Endothelial cell of umbilical vein (primary cell): ENCODE measurements at regions not wholly inside any gene's neighbourhood (a gene's known extent, or its start where the extent isn't known, plus 50 kb on each side); places are given as distances from the start of the nearest gene placed in this dataset.

ENCODE experiments used
- BruUV-seq: library from RNA; stranded (reverse); fragments of 400-500 nt; replicated peaks from 2 replicates; lab custom pipeline; 2021; lab: Mats Ljungman, UMichigan
- CTCF ChIA-PET: fragments of 300-600, 350-600 bp; sonication (Branson Sonifier 250); formaldehyde crosslinking; loops from one replicate; lab custom pipeline; 2021; ENCODE audit warnings: antibody characterized with exemption, inconsistent platforms; lab: Charles Lee
- POLR2A ChIA-PET: fragments of 300-600, 350-600 bp; sonication (Branson Sonifier 250); formaldehyde crosslinking; loops from one replicate; lab custom pipeline; 2021; ENCODE audit warnings: antibody characterized with exemption, inconsistent platforms; lab: Charles Lee
- DNase-seq: peaks from one replicate; pipeline ENCODE4 v3.0.0-alpha.2; 2011; ENCODE audit warnings: low read depth, low spot score
- FAIRE-seq: peaks from 2 replicates; lab custom pipeline; 2011; peaks lifted over from hg19 to GRCh38; lab: Jason Lieb, UNC
- H2AFZ ChIP-seq: 2 replicates; pipeline ENCODE4 v1.6.0; 2012; ENCODE audit warnings: low read depth, low read length, control low read depth, inconsistent platforms
- H3K27ac ChIP-seq: 2 replicates; pipeline ENCODE4 v1.5.1; 2011; ENCODE audit warnings: low read depth, mild to moderate bottlenecking, control low read depth, low read length, moderate library complexity; ENCODE audit not compliant: insufficient read depth
- H3K27me3 ChIP-seq, 2 experiments: 2 replicates each; pipeline versions ENCODE4 v1.6.0 to v1.6.1; 2011; ENCODE audit warnings: low read length in 2 of 2, mixed read lengths in 1 of 2; ENCODE audit not compliant: control insufficient read depth in 2 of 2, insufficient read depth in 2 of 2
- H3K36me3 ChIP-seq, 2 experiments: 2 replicates in 1 of 2; 3 replicates in 1 of 2; pipeline ENCODE4 v1.5.1; 2011; ENCODE audit warnings: low read length in 2 of 2, mild to moderate bottlenecking in 1 of 2, moderate library complexity in 1 of 2; ENCODE audit not compliant: control insufficient read depth in 2 of 2, insufficient read depth in 2 of 2; ENCODE audit errors: extremely low read depth in 1 of 2
- H3K4me1 ChIP-seq: 3 replicates; pipeline ENCODE4 v1.5.1; 2011; ENCODE audit warnings: mild to moderate bottlenecking, low read length; ENCODE audit not compliant: control insufficient read depth, insufficient read depth; ENCODE audit errors: extremely low read depth
- H3K4me2 ChIP-seq: 2 replicates; pipeline ENCODE4 v1.6.1; 2011; ENCODE audit warnings: low read length, control low read depth, mixed read lengths; ENCODE audit not compliant: insufficient read depth
- H3K4me3 ChIP-seq, 3 experiments: fragments of 200-600 bp in 1 of 3; sonication (generic), shearing (Covaris generic) in 1 of 3; replicated peaks in 1 of 3; 2 replicates each; pipeline ENCODE4 v1.5.1; 2011 to 2016; ENCODE audit warnings: control low read depth in 3 of 3, low read length in 3 of 3, mild to moderate bottlenecking in 2 of 3, inconsistent platforms in 1 of 3, low read depth in 1 of 3, moderate library complexity in 1 of 3; ENCODE audit not compliant: insufficient read depth in 1 of 3
- H3K79me2 ChIP-seq: 2 replicates; pipeline ENCODE4 v1.6.0; 2012; ENCODE audit warnings: low read length, inconsistent platforms; ENCODE audit not compliant: control insufficient read depth, insufficient read depth
- H3K9ac ChIP-seq: replicated peaks from 2 replicates; pipeline ENCODE3; 2011; ENCODE audit warnings: low read length, control low read depth; ENCODE audit not compliant: insufficient read depth; ENCODE audit errors: extremely low read depth
- H3K9me1 ChIP-seq: replicated peaks from 3 replicates; pipeline ENCODE4 v1.6.0; 2011; ENCODE audit warnings: mild to moderate bottlenecking, low read length; ENCODE audit not compliant: control insufficient read depth, insufficient read depth; ENCODE audit errors: extremely low read depth
- H3K9me3 ChIP-seq: replicated peaks from 2 replicates; pipeline ENCODE4 v1.5.1; 2012; ENCODE audit warnings: low read length, inconsistent platforms; ENCODE audit not compliant: control insufficient read depth, insufficient read depth
- H4K20me1 ChIP-seq: replicated peaks from 2 replicates; pipeline ENCODE3; 2011; ENCODE audit warnings: mild to moderate bottlenecking, low read length; ENCODE audit not compliant: control insufficient read depth, insufficient read depth; ENCODE audit errors: extremely low read depth
- EZH2 ChIP-seq: IDR thresholded peaks from 2 replicates; pipeline ENCODE4 v1.6.1; 2012; ENCODE audit warnings: borderline replicate concordance, low read depth, mild to moderate bottlenecking, moderate library complexity, low read length, inconsistent platforms; ENCODE audit not compliant: severe bottlenecking
- JUN ChIP-seq: IDR thresholded peaks from 2 replicates; pipeline ENCODE4 v1.6.1; 2011; ENCODE audit warnings: borderline replicate concordance, low read depth; ENCODE audit not compliant: insufficient read length, insufficient read depth
- dilution Hi-C: fragments of 300-500 bp; cut with MboI; formaldehyde crosslinking; loops from one replicate; pipeline ENCODE4 v1.15.0; 2019; ENCODE audit warnings: low sequenced_read_pairs; ENCODE audit not compliant: extremely low pct_ligation_motif_present
- intact Hi-C: fragments of 100-400 bp; cut with micrococcal nuclease; formaldehyde crosslinking; loops from one replicate; pipeline ENCODE4 v1.10.0; 2022

- Histone ChIP-seq H3K4me1 (no peaks in the 10 kb centered on the region), H3K79me2 (no peaks in the 10 kb centered on the region), H4K20me1 (no peaks in the 10 kb centered on the region), H3K4me3 (no peak overlapping the region), H3K9ac (no peak overlapping the region), H3K9me3 (no peaks in the 10 kb centered on the region), H3K27me3 (no peaks in the 10 kb centered on the region), H3K9me1 (no peaks in the 10 kb centered on the region), H3K27ac (no peak overlapping the region), H3K36me3 (no peaks in the 10 kb centered on the region), H3K4me2 (no peak overlapping the region), H2AFZ (no peak overlapping the region)
- dilution Hi-C loops, result no loop called here
- POLR2A ChIA-PET, result no interaction called here
- BruUV-seq, result no TSS peak
- CTCF ChIA-PET, result no interaction called here
- intact Hi-C loops, result no loop called here
- FAIRE-seq (no peak), DNase-seq (no peak)
- TF ChIP-seq JUN (no peak), EZH2 (no peak)
These were observed 381.1 kb downstream of the RASEF start for GRCh38 chr9:82681809-82682208.

GRCh38 chr9:82682431-82682830 lies 380.5 kb downstream of the RASEF start:
- no peaks in the 10 kb centered on the region for H3K9me3 ChIP-seq
- BruUV-seq, result no TSS peak
- no peak overlapping the region for H3K4me2 ChIP-seq
- H3K27ac ChIP-seq, result no peak overlapping the region
- no peaks in the 10 kb centered on the region for H3K4me1 ChIP-seq
- dilution Hi-C loops (no loop called here), intact Hi-C loops (no loop called here)
- H3K9ac ChIP-seq, result no peak overlapping the region
- H3K4me3 ChIP-seq, result no peak overlapping the region
- H2AFZ ChIP-seq, result no peak overlapping the region
- no peak for TF ChIP-seq JUN
- H3K36me3 ChIP-seq, result no peaks in the 10 kb centered on the region
- H3K27me3 ChIP-seq, result no peaks in the 10 kb centered on the region
- no peak for FAIRE-seq
- DNase-seq, result no peak
- POLR2A ChIA-PET, result no interaction called here
- no peaks in the 10 kb centered on the region for H3K79me2 ChIP-seq
- no peaks in the 10 kb centered on the region for H4K20me1 ChIP-seq
- CTCF ChIA-PET, result no interaction called here
- H3K9me1 ChIP-seq, result no peaks in the 10 kb centered on the region
